GM12865 (cell line): ENCODE measurements at regions not wholly inside any gene's neighbourhood (a gene's known extent, or its start where the extent isn't known, plus 50 kb on each side); places are given as distances from the start of the nearest gene placed in this dataset.

Experiments used
- DNase-seq: peaks from one replicate; pipeline ENCODE4 v3.0.0; 2010; ENCODE audit warnings: low read depth
- H3K4me3 ChIP-seq: 2 replicates; pipeline ENCODE4 v1.5.1; 2011; ENCODE audit warnings: mild to moderate bottlenecking, low read depth, low read length, control low read depth
- TF ChIP-seq, protein P1 (sequence below): IDR thresholded peaks from 2 replicates; pipeline ENCODE4 v1.5.1; 2011; ENCODE audit warnings: low read length, control low read depth, low read depth, inconsistent platforms; ENCODE audit not compliant: insufficient read depth; ENCODE audit errors: missing control alignments

- TF ChIP-seq, protein P1, sequence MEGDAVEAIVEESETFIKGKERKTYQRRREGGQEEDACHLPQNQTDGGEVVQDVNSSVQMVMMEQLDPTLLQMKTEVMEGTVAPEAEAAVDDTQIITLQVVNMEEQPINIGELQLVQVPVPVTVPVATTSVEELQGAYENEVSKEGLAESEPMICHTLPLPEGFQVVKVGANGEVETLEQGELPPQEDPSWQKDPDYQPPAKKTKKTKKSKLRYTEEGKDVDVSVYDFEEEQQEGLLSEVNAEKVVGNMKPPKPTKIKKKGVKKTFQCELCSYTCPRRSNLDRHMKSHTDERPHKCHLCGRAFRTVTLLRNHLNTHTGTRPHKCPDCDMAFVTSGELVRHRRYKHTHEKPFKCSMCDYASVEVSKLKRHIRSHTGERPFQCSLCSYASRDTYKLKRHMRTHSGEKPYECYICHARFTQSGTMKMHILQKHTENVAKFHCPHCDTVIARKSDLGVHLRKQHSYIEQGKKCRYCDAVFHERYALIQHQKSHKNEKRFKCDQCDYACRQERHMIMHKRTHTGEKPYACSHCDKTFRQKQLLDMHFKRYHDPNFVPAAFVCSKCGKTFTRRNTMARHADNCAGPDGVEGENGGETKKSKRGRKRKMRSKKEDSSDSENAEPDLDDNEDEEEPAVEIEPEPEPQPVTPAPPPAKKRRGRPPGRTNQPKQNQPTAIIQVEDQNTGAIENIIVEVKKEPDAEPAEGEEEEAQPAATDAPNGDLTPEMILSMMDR = no peak
- no peak for DNase-seq
- H3K4me3 ChIP-seq = no peak overlapping the region
Observed at GRCh38 chrX:4588466-4588865, 875.0 kb upstream of the PRKX start.

- DNase-seq = no peak
- H3K4me3 ChIP-seq = no peak overlapping the region
- TF ChIP-seq, protein P1 = no peak
Observed at GRCh38 chrX:4588056-4588455, 874.6 kb upstream of the PRKX start.

DNA sequence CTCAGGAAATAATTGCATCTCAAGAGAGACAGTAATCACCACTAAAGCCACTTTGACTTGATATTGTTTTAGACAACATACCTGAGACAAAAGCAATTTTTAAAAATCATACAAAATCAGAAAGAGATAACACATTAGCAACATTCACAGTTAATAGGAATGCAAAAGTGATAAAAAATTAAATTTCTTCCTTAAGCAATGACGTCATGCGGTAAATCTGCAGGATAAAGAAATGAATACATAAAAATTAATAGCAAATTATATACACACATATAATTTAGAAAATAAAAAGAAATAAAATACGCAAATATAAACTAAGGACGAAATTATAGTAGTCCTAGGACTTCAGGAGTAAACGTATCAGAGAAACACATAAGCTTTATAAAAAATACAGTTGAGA, 866.5 kb upstream of the PRKX start:
- TF ChIP-seq, protein P1 = no peak
- DNase-seq = no peak
- no peak overlapping the region for H3K4me3 ChIP-seq

DNA sequence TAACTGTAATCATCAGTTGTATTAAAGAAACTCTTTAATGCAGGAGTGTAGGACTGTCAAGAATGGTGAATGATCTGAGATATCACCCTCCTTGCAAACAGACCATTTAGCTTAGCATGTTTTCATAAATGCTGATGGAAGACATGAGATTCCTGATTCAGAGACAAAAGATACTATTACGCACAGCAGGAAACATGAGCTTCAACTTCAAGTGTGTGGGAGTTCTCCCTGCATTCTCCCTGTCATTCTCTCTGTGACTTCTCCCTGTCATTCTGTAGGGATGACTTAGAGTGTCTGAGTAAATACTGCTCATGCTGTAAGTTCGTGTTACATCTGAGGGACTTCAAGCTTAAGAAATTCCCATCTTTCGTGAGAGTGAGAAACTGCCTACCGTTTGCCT, 866.0 kb upstream of the PRKX start:
- H3K4me3 ChIP-seq = no peak overlapping the region
- TF ChIP-seq, protein P1 = no peak
- DNase-seq = no peak

DNA sequence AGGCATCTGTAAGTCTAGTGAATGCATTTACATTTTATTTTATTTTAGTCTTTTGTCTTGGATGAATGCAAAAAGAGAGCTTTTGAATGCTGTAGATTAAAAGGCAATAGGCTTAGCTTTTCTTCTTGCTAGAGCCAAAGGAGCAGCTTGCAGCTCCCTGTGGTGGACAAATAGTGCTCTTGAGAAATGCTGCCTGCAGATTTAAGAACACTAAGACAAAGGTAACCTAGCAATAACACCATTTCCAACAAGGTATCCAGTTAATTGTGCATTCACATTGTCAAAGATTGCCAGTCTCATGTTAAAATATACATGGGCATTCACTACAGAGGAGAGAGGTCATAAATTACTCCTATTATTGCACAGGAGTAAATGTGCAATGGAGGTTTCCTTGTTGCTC, 859.2 kb upstream of the PRKX start:
- H3K4me3 ChIP-seq = no peak overlapping the region
- TF ChIP-seq, protein P1 = no peak
- no peak for DNase-seq

DNA sequence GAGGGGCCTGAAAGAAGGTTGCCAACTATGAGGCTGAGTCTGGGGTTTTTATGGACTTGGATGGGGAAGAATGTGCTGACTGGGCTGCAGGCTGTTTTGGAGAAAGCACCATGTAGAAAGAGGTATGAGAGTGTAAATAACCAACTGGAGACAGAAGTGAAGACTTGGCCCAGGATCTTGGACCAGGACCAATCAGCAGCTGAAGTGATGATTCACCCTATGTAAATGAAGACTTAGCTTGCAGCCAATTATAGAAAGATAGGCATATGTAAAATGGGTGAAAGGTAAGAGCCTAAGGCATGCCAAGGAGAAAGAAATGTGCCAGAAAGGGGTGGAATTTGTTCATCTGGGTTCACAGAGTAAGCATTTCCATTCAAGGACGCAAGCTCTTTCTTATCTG, 856.7 kb upstream of the PRKX start:
- no peak for DNase-seq
- TF ChIP-seq, protein P1 = no peak
- H3K4me3 ChIP-seq = no peak overlapping the region

DNA sequence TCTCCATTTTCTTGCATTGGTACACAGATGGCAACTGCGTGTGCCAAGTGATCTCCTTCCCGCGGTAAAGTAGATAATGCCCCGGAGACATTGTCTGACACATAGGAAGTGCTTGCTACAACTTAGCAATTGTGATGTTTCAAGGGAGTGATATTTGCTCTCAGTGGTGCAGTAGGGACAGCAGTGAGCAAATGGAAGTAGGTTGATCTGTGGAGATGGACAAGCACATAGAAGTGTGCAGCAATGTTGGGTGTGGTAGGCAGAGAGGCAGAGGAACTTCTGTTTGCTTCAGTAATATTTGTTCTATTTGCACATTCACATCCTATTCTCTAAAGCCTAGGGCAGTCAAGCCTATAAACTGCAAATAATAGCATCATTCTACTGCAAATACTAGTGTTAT, 846.7 kb upstream of the PRKX start:
- TF ChIP-seq, protein P1 = no peak
- DNase-seq = no peak
- no peak overlapping the region for H3K4me3 ChIP-seq
